Keratinocyte (primary cell): ENCODE measurements at regions not wholly inside any gene's neighbourhood (a gene's known extent, or its start where the extent isn't known, plus 50 kb on each side); places are given as distances from the start of the nearest gene placed in this dataset.

Experiments
- DNase-seq: peaks from one replicate; pipeline ENCODE4 v3.0.0-alpha.2; 2011; ENCODE audit warnings: low read depth, missing footprints, low spot score
- FAIRE-seq: peaks from 2 replicates; lab custom pipeline; 2011; peaks lifted over from hg19 to GRCh38; lab: Jason Lieb, UNC
- H2AFZ ChIP-seq: 2 replicates; pipeline ENCODE4 v1.6.0; 2012; ENCODE audit warnings: low read length, control low read depth, inconsistent platforms; ENCODE audit not compliant: control insufficient read depth
- H3K27ac ChIP-seq: 2 replicates; pipeline ENCODE4 v1.5.1; 2011; ENCODE audit warnings: low read length; ENCODE audit not compliant: control insufficient read depth, insufficient read depth
- H3K27me3 ChIP-seq: 3 replicates; pipeline ENCODE4 v1.6.0; 2011; ENCODE audit warnings: low read length; ENCODE audit not compliant: control insufficient read depth, insufficient read depth; ENCODE audit errors: extremely low read depth
- H3K36me3 ChIP-seq, 2 experiments: 2 replicates in 1 of 2; 3 replicates in 1 of 2; pipeline ENCODE4 v1.5.1; 2011; ENCODE audit warnings: low read length in 2 of 2, mild to moderate bottlenecking in 1 of 2; ENCODE audit not compliant: control insufficient read depth in 2 of 2, insufficient read depth in 2 of 2; ENCODE audit errors: extremely low read depth in 1 of 2
- H3K4me1 ChIP-seq: 3 replicates; pipeline ENCODE4 v1.5.1; 2011; ENCODE audit warnings: low read length; ENCODE audit not compliant: control insufficient read depth, insufficient read depth; ENCODE audit errors: extremely low read depth
- H3K4me2 ChIP-seq: 3 replicates; pipeline ENCODE4 v1.6.0; 2011; ENCODE audit warnings: low read depth, low read length; ENCODE audit not compliant: control insufficient read depth, insufficient read depth; ENCODE audit errors: extremely low read depth
- H3K4me3 ChIP-seq, 3 experiments: fragments of 200-600 bp in 1 of 3; sonication (generic) in 1 of 3; 2 replicates in 2 of 3; 3 replicates in 1 of 3; pipeline ENCODE4 v1.5.1; 2011 to 2016; ENCODE audit warnings: low read length in 3 of 3, mild to moderate bottlenecking in 3 of 3, control low read depth in 2 of 3, inconsistent platforms in 1 of 3, low read depth in 1 of 3, mixed read lengths in 1 of 3, mixed run types in 1 of 3, moderate library complexity in 1 of 3; ENCODE audit not compliant: control insufficient read depth in 2 of 3, insufficient read depth in 2 of 3; ENCODE audit errors: extremely low read depth in 1 of 3
- H3K79me2 ChIP-seq: 2 replicates; pipeline ENCODE4 v1.6.0; 2012; ENCODE audit warnings: low read length; ENCODE audit not compliant: control insufficient read depth, insufficient read depth
- H3K9ac ChIP-seq: 3 replicates; pipeline ENCODE4 v1.6.0; 2011; ENCODE audit warnings: low read length; ENCODE audit not compliant: control insufficient read depth, insufficient read depth; ENCODE audit errors: extremely low read depth
- H3K9me1 ChIP-seq: 3 replicates; pipeline ENCODE4 v1.6.0; 2011; ENCODE audit warnings: low read length; ENCODE audit not compliant: control insufficient read depth, insufficient read depth; ENCODE audit errors: extremely low read depth
- H3K9me3 ChIP-seq: 2 replicates; pipeline ENCODE4 v1.5.1; 2012; ENCODE audit warnings: low read depth, low read length; ENCODE audit not compliant: control insufficient read depth
- H4K20me1 ChIP-seq: 3 replicates; pipeline ENCODE4 v1.6.0; 2011; ENCODE audit warnings: low read length; ENCODE audit not compliant: control insufficient read depth, insufficient read depth; ENCODE audit errors: extremely low read depth
- EZH2 ChIP-seq: IDR thresholded peaks from one replicate; pipeline ENCODE4 v1.6.1; 2012; ENCODE audit warnings: inconsistent platforms, mild to moderate bottlenecking, low read length, moderate library complexity
- dilution Hi-C: fragments of 300-500 bp; cut with MboI; formaldehyde crosslinking; loops from one replicate; pipeline ENCODE4 v1.7.0; 2020; ENCODE audit warnings: low sequenced_read_pairs; ENCODE audit not compliant: extremely low pct_ligation_motif_present
- TF ChIP-seq, protein P1 (sequence below), 3 experiments: IDR thresholded peaks in 1 of 3; conservative IDR thresholded peaks in 1 of 3; optimal IDR thresholded peaks in 1 of 3; 2 replicates in 2 of 3; 3 replicates in 1 of 3; pipeline versions ENCODE3 to v1.5.1; 2011; ENCODE audit warnings: low read length in 3 of 3, mild to moderate bottlenecking in 3 of 3, moderate library complexity in 2 of 3, control low read depth in 1 of 3, inconsistent platforms in 1 of 3; ENCODE audit not compliant: insufficient read depth in 2 of 3; ENCODE audit errors: extremely low read depth in 1 of 3

DNA sequence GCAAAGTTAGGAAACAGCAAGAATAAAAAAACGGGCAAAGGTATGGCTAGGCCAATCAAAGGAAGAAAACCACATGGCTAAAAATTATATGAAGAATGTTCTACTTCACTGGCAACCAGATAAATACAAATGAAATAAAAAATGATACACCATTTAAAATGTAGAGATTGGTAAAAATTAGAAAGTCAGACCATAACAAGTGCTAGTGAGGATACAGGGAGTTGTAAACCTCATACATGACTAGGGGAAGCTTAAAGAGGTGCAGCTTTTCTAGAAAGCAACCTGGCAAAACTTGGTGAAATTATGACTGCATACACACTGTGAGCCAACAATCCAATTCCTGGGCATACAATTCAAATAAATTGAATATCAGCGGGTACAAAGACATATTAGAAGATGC is 119.0 kb upstream of the LIFR start:
- TF ChIP-seq, protein P1, sequence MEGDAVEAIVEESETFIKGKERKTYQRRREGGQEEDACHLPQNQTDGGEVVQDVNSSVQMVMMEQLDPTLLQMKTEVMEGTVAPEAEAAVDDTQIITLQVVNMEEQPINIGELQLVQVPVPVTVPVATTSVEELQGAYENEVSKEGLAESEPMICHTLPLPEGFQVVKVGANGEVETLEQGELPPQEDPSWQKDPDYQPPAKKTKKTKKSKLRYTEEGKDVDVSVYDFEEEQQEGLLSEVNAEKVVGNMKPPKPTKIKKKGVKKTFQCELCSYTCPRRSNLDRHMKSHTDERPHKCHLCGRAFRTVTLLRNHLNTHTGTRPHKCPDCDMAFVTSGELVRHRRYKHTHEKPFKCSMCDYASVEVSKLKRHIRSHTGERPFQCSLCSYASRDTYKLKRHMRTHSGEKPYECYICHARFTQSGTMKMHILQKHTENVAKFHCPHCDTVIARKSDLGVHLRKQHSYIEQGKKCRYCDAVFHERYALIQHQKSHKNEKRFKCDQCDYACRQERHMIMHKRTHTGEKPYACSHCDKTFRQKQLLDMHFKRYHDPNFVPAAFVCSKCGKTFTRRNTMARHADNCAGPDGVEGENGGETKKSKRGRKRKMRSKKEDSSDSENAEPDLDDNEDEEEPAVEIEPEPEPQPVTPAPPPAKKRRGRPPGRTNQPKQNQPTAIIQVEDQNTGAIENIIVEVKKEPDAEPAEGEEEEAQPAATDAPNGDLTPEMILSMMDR (optimal IDR thresholded peaks at IDR 0.05 in 1 of 3, IDR thresholded peaks at IDR 0.05 in 1 of 3, conservative IDR thresholded peaks at IDR 0.05 in 1 of 3; ENCODE audit: extremely low read depth in 1 of 3, insufficient read depth in 2 of 3, low read length in 3 of 3) = no peak
- TF ChIP-seq EZH2 = no peak
- no peaks in the 10 kb centered on the region for H3K9me1 ChIP-seq
- H3K4me1 ChIP-seq = no peaks in the 10 kb centered on the region
- peaks cover 3% of the 10 kb centered on the region for H4K20me1 ChIP-seq
- H3K27ac ChIP-seq = no peak overlapping the region
- DNase-seq = no peak
- H3K27me3 ChIP-seq = no peaks in the 10 kb centered on the region
- no peak overlapping the region for H3K4me3 ChIP-seq
- dilution Hi-C loops = no loop called here
- no peak for FAIRE-seq
- H3K79me2 ChIP-seq = no peaks in the 10 kb centered on the region
- H3K4me2 ChIP-seq = no peak overlapping the region
- H3K9me3 ChIP-seq = no peaks in the 10 kb centered on the region
- no peaks in the 10 kb centered on the region for H3K36me3 ChIP-seq
- H3K9ac ChIP-seq = no peak overlapping the region
- no peak overlapping the region for H2AFZ ChIP-seq

DNA sequence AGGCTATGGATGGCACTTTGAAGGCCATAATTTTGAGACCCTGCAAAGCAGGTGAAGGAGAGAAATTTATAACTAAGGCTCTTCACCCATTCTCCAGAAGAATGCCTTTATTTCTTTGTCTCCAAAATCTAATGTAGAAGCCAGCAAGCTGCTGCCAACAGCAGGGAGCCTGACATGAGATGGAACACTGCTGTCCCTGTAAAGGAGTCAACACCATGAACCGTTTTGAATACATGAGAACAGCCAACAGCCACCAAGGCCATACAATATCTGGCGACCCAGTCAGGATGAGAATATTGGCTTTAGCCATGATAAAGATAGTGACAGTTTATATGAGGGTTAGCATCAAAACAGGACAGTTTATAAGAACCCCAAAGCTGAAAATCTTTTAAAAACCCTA is 121.2 kb upstream of the LIFR start:
- dilution Hi-C loops = no loop called here
- Histone ChIP-seq H3K79me2 (no peaks in the 10 kb centered on the region), H3K27me3 (no peaks in the 10 kb centered on the region), H3K4me3 (no peak overlapping the region), H4K20me1 (peaks cover 3% of the 10 kb centered on the region), H3K4me1 (no peaks in the 10 kb centered on the region), H3K27ac (no peak overlapping the region), H3K4me2 (no peak overlapping the region), H3K9me1 (no peaks in the 10 kb centered on the region), H2AFZ (no peak overlapping the region), H3K9me3 (no peaks in the 10 kb centered on the region), H3K36me3 (no peaks in the 10 kb centered on the region), H3K9ac (no peak overlapping the region)
- TF ChIP-seq, protein P1 (optimal IDR thresholded peaks at IDR 0.05 in 1 of 3, IDR thresholded peaks at IDR 0.05 in 1 of 3, conservative IDR thresholded peaks at IDR 0.05 in 1 of 3; ENCODE audit: extremely low read depth in 1 of 3, insufficient read depth in 2 of 3, low read length in 3 of 3) = no peak
- TF ChIP-seq EZH2 = no peak
- DNase-seq (no peak), FAIRE-seq (no peak)
